ENCODE measurements at regions not wholly inside any gene's neighbourhood (a gene's known extent, or its start where the extent isn't known, plus 50 kb on each side); places are given as distances from the start of the nearest gene placed in this dataset.

- no peak for TF ChIP-seq POLR2AphosphoS5 (IDR thresholded peaks at IDR 0.05; ENCODE audit: low read depth, low read length)
- no peak for TF ChIP-seq TAF1 (IDR thresholded peaks at IDR 0.05; ENCODE audit: borderline replicate concordance, low read depth, low read length)
Observed at GRCh38 chr1:55844322-55844721, 629.2 kb upstream of the USP24 start.
